ENCODE measurements at regions not wholly inside any gene's neighbourhood (a gene's known extent, or its start where the extent isn't known, plus 50 kb on each side); places are given as distances from the start of the nearest gene placed in this dataset.

GRCh38 chr3:6528951-6529350, 332.0 kb upstream of the GRM7 start:
- Histone ChIP-seq H3K9me3 (ENCODE audit: insufficient read depth, low read length) (no peaks in the 10 kb centered on the region), H4K20me1 (ENCODE audit: low read depth, low read length) (no peaks in the 10 kb centered on the region), H3K36me3 (ENCODE audit: low read length) (no peaks in the 10 kb centered on the region), H3K27ac (ENCODE audit: low read depth, low read length) (no peak overlapping the region), H3K79me2 (ENCODE audit: insufficient read depth, low read length) (no peaks in the 10 kb centered on the region), H3K4me3 (ENCODE audit: insufficient read depth, low read length, poor library complexity, severe bottlenecking) (no peak overlapping the region), H3K4me2 (ENCODE audit: low read depth, low read length, poor library complexity, severe bottlenecking) (no peak overlapping the region), H3K9ac (ENCODE audit: low read length) (no peak overlapping the region), H3F3A (ENCODE audit: insufficient read depth) (no peaks in the 10 kb centered on the region), H3K9me2 (replicated peaks; ENCODE audit: insufficient read depth, low read length) (no peaks in the 10 kb centered on the region), H2AFZ (ENCODE audit: low read depth, low read length, severe bottlenecking) (no peak overlapping the region), H3K27me3 (ENCODE audit: low read length) (no peaks in the 10 kb centered on the region)
- no peak for TF ChIP-seq EZH2phosphoT487 (conservative IDR thresholded peaks at IDR 0.05; ENCODE audit: low read length)
- TF ChIP-seq CTCF (IDR thresholded peaks at IDR 0.05; ENCODE audit: insufficient read depth, low read length, poor library complexity, severe bottlenecking), result no peak

DNA sequence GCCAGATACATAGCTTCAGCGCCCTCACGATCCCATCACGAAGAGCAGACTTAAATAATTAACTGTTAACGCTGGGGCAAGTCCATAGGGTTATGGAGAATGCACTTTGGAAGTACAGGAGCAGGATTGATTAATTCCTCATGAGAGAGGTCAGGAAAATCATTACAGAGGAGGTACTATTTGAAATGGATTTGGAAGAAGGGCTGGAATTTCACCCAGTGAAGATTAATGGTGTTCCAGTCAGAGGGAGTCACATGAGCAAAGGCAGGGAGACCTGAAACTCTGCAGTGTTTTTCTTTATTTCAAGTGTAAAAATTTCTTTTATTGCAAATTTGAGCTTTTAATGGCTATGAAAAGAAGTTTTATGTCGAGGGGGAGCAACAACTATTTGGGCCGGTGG, 329.8 kb upstream of the GRM7 start:
- H3K4me3 ChIP-seq (ENCODE audit: insufficient read depth, low read length, poor library complexity, severe bottlenecking), result no peak overlapping the region
- TF ChIP-seq EZH2phosphoT487 (conservative IDR thresholded peaks at IDR 0.05; ENCODE audit: low read length) (no peak), CTCF (IDR thresholded peaks at IDR 0.05; ENCODE audit: insufficient read depth, low read length, poor library complexity, severe bottlenecking) (no peak)
- H3K9ac ChIP-seq (ENCODE audit: low read length), result no peak overlapping the region
- no peaks in the 10 kb centered on the region for H3K9me2 ChIP-seq (replicated peaks; ENCODE audit: insufficient read depth, low read length)
- no peaks in the 10 kb centered on the region for H3K79me2 ChIP-seq (ENCODE audit: insufficient read depth, low read length)
- H3F3A ChIP-seq (ENCODE audit: insufficient read depth), result no peaks in the 10 kb centered on the region
- H3K27me3 ChIP-seq (ENCODE audit: low read length), result no peaks in the 10 kb centered on the region
- H4K20me1 ChIP-seq (ENCODE audit: low read depth, low read length), result no peaks in the 10 kb centered on the region
- H3K36me3 ChIP-seq (ENCODE audit: low read length), result no peaks in the 10 kb centered on the region
- H2AFZ ChIP-seq (ENCODE audit: low read depth, low read length, severe bottlenecking), result no peak overlapping the region
- no peaks in the 10 kb centered on the region for H3K9me3 ChIP-seq (ENCODE audit: insufficient read depth, low read length)
- H3K4me2 ChIP-seq (ENCODE audit: low read depth, low read length, poor library complexity, severe bottlenecking), result no peak overlapping the region
- H3K27ac ChIP-seq (ENCODE audit: low read depth, low read length), result no peak overlapping the region

GRCh38 chr3:6532101-6532500, 328.8 kb upstream of the GRM7 start:
- Histone ChIP-seq H3K9ac (ENCODE audit: low read length) (no peak overlapping the region), H3K4me2 (ENCODE audit: low read depth, low read length, poor library complexity, severe bottlenecking) (no peak overlapping the region), H3K27me3 (ENCODE audit: low read length) (no peaks in the 10 kb centered on the region), H3K9me2 (replicated peaks; ENCODE audit: insufficient read depth, low read length) (no peaks in the 10 kb centered on the region), H3K27ac (ENCODE audit: low read depth, low read length) (no peak overlapping the region), H3K36me3 (ENCODE audit: low read length) (no peaks in the 10 kb centered on the region), H2AFZ (ENCODE audit: low read depth, low read length, severe bottlenecking) (no peak overlapping the region), H3K79me2 (ENCODE audit: insufficient read depth, low read length) (no peaks in the 10 kb centered on the region), H3K9me3 (ENCODE audit: insufficient read depth, low read length) (no peaks in the 10 kb centered on the region), H4K20me1 (ENCODE audit: low read depth, low read length) (no peaks in the 10 kb centered on the region), H3F3A (ENCODE audit: insufficient read depth) (no peaks in the 10 kb centered on the region), H3K4me3 (ENCODE audit: insufficient read depth, low read length, poor library complexity, severe bottlenecking) (no peak overlapping the region)
- TF ChIP-seq CTCF (IDR thresholded peaks at IDR 0.05; ENCODE audit: insufficient read depth, low read length, poor library complexity, severe bottlenecking), result no peak
- TF ChIP-seq EZH2phosphoT487 (conservative IDR thresholded peaks at IDR 0.05; ENCODE audit: low read length), result no peak
